CD4-positive, alpha-beta memory T cell (primary cell): ENCODE measurements at regions not wholly inside any gene's neighbourhood (a gene's known extent, or its start where the extent isn't known, plus 50 kb on each side); places are given as distances from the start of the nearest gene placed in this dataset.
A peak's percentile ranks its signal among the peaks of the same experiment; 100 is the strongest.
"Not testable (repeated sequence)": the region's sequence is repeated elsewhere in the genome, so short reads cannot be mapped to it uniquely, and the experiment has no call there.

Experiments used
- CTCF ChIA-PET: fragments of 350-600 bp; sonication (Branson Sonifier 250); formaldehyde crosslinking; loops from one replicate; lab custom pipeline; 2021; ENCODE audit warnings: inconsistent platforms; ENCODE audit not compliant: partially characterized antibody; lab: Charles Lee
- POLR2A ChIA-PET: fragments of 350-600 bp; sonication (Branson Sonifier 250); formaldehyde crosslinking; loops from one replicate; lab custom pipeline; 2021; ENCODE audit not compliant: partially characterized antibody; lab: Charles Lee
- DNase-seq, 5 donors: peaks; one replicate each; pipeline versions ENCODE4 v3.0.0 to v3.0.0-alpha.2; 2020 to 2022; ENCODE audit warnings: mixed read lengths in 1 of 5
- H3K27ac ChIP-seq: one replicate; pipeline ENCODE4 v1.7.0; 2013; ENCODE audit warnings: low read depth, low read length
- H3K27me3 ChIP-seq: 2 replicates; pipeline ENCODE4 v1.7.0; 2013; ENCODE audit warnings: mild to moderate bottlenecking, low read length, moderate library complexity; ENCODE audit not compliant: insufficient read depth
- H3K36me3 ChIP-seq: 2 replicates; pipeline ENCODE4 v1.7.0; 2013; ENCODE audit warnings: mild to moderate bottlenecking, low read length, moderate library complexity; ENCODE audit not compliant: insufficient read depth
- H3K4me1 ChIP-seq: 2 replicates; pipeline ENCODE4 v1.7.0; 2013; ENCODE audit warnings: mild to moderate bottlenecking, low read length, moderate library complexity; ENCODE audit not compliant: insufficient read depth
- H3K4me3 ChIP-seq, 2 donors: one replicate each; pipeline ENCODE4 v1.7.0; 2013; ENCODE audit warnings: low read length in 2 of 2, mild to moderate bottlenecking in 1 of 2
- H3K9me3 ChIP-seq, 2 donors: one replicate each; pipeline ENCODE4 v1.7.0; 2013; ENCODE audit warnings: low read length in 2 of 2, control low read depth in 1 of 2; ENCODE audit not compliant: control insufficient read depth in 1 of 2
- H3K27ac Mint-ChIP-seq, 7 donors: one replicate each; pipeline ENCODE4 v1.8.0; 2020 to 2021; ENCODE audit warnings: mixed read lengths in 7 of 7, mild to moderate bottlenecking in 6 of 7, inconsistent platforms in 3 of 7, moderate library complexity in 3 of 7
- H3K27me3 Mint-ChIP-seq, 2 donors: one replicate each; pipeline ENCODE4 v1.8.0; 2020 to 2021; ENCODE audit warnings: mixed read lengths in 2 of 2
- H3K36me3 Mint-ChIP-seq, 2 donors: one replicate each; pipeline ENCODE4 v1.8.0; 2020 to 2021; ENCODE audit warnings: mixed read lengths in 2 of 2, inconsistent platforms in 1 of 2, mild to moderate bottlenecking in 1 of 2
- H3K4me1 Mint-ChIP-seq, 4 donors: one replicate each; pipeline ENCODE4 v1.8.0; 2020 to 2021; ENCODE audit warnings: mixed read lengths in 4 of 4, mild to moderate bottlenecking in 1 of 4
- H3K4me3 Mint-ChIP-seq, 8 donors: one replicate each; pipeline ENCODE4 v1.8.0; 2020 to 2021; ENCODE audit warnings: mixed read lengths in 8 of 8, mild to moderate bottlenecking in 7 of 8, moderate library complexity in 6 of 8, inconsistent platforms in 3 of 8
- H3K9me3 Mint-ChIP-seq, 8 donors: one replicate each; pipeline ENCODE4 v1.8.0; 2020 to 2021; ENCODE audit warnings: mixed read lengths in 8 of 8, mild to moderate bottlenecking in 5 of 8, inconsistent platforms in 3 of 8, moderate library complexity in 1 of 8
- intact Hi-C: fragments of 100-400 bp; cut with micrococcal nuclease; formaldehyde crosslinking; loops from one replicate; pipeline ENCODE4 v1.15.1; 2023

GRCh38 chr14:106257569-106257994 is 731.2 kb downstream of the TMEM121 start:
- H3K27me3 ChIP-seq, H3K36me3 ChIP-seq, H3K27ac ChIP-seq, H3K4me3 ChIP-seq, H3K36me3 Mint-ChIP-seq, H3K4me1 ChIP-seq, H3K27ac Mint-ChIP-seq, H3K9me3 ChIP-seq, H3K9me3 Mint-ChIP-seq, H3K4me1 Mint-ChIP-seq: not testable (repeated sequence)
- ChIA-PET CTCF (interaction anchor here (0.7 to 3.4 kb wide), 29 partner anchors 9 to 713 kb away, joined by 3 to 31 read pairs (median 4); no protein-coding TSS in a partner anchor), POLR2A (interaction anchor here (1.1 kb wide), 1 partner anchor 29 kb away, joined by 3 read pairs; no protein-coding TSS in a partner anchor)
- Mint-ChIP-seq H3K4me3 (peak overlapping the region in 1 of 8 donors; percentile 36), H3K27me3 (peaks cover 12 to 46% of the 10 kb centered on the region in 2 donors)
- intact Hi-C loops, result loop anchor here (1.0 to 2.0 kb wide), 2 partner anchors 11 to 47 kb away; no protein-coding TSS in a partner anchor
- peak; percentile 43 to 63 (median 51) for DNase-seq

- Mint-ChIP-seq H3K27me3 (peaks cover 18 to 35% of the 10 kb centered on the region in 2 donors), H3K4me3 (peak overlapping the region in 1 of 8 donors; percentile 18), H3K27ac (peak overlapping the region in 3 of 7 donors; percentile 17 to 57 (median 33)), H3K36me3 (no peaks in the 10 kb centered on the region), H3K9me3 (peaks cover 0 to 3% (median 0%) of the 10 kb centered on the region in 8 donors), H3K4me1 (peaks cover 4 to 10% (median 8%) of the 10 kb centered on the region in 4 donors)
- H3K4me3 ChIP-seq, result no peak overlapping the region
- H3K27ac ChIP-seq, result no peak overlapping the region
- intact Hi-C loops, result loop anchor here (1.0 kb wide), 1 partner anchor 11 kb away; no protein-coding TSS in a partner anchor
- no peaks in the 10 kb centered on the region for H3K9me3 ChIP-seq
- ChIA-PET POLR2A (no interaction called here), CTCF (interaction anchor here (0.9 to 2.8 kb wide), 9 partner anchors 10 to 104 kb away, joined by 3 to 25 read pairs (median 4); no protein-coding TSS in a partner anchor)
- no peaks in the 10 kb centered on the region for H3K27me3 ChIP-seq
- H3K36me3 ChIP-seq, result no peaks in the 10 kb centered on the region
- H3K4me1 ChIP-seq, result peaks cover 7% of the 10 kb centered on the region
- peak; percentile 71 to 78 (median 73) for DNase-seq
Measured at GRCh38 chr14:106268013-106268727, 741.8 kb downstream of the TMEM121 start.

GRCh38 chr14:106269029-106269428 is 742.6 kb downstream of the TMEM121 start:
- ChIA-PET CTCF (interaction anchor here (0.9 to 2.7 kb wide), 5 partner anchors 9 to 80 kb away, joined by 3 to 25 read pairs (median 3); no protein-coding TSS in a partner anchor), POLR2A (no interaction called here)
- Mint-ChIP-seq H3K27ac (no peak overlapping the region), H3K4me3 (no peak overlapping the region), H3K36me3 (no peaks in the 10 kb centered on the region), H3K4me1 (peaks cover 4 to 10% (median 8%) of the 10 kb centered on the region in 4 donors), H3K9me3 (peaks cover 0 to 3% (median 0%) of the 10 kb centered on the region in 8 donors), H3K27me3 (peaks cover 16 to 28% of the 10 kb centered on the region in 2 donors)
- Histone ChIP-seq H3K27me3 (no peaks in the 10 kb centered on the region), H3K9me3 (no peaks in the 10 kb centered on the region), H3K36me3 (no peaks in the 10 kb centered on the region), H3K4me3 (no peak overlapping the region), H3K4me1 (peaks cover 7% of the 10 kb centered on the region), H3K27ac (no peak overlapping the region)
- intact Hi-C loops, result no loop called here
- no peak for DNase-seq

GRCh38 chr14:106269451-106270204 is 743.2 kb downstream of the TMEM121 start:
- no peak overlapping the region for H3K27ac ChIP-seq
- no peak overlapping the region for H3K4me3 ChIP-seq
- no peaks in the 10 kb centered on the region for H3K27me3 ChIP-seq
- H3K36me3 ChIP-seq, result no peaks in the 10 kb centered on the region
- Mint-ChIP-seq H3K4me3 (no peak overlapping the region), H3K36me3 (no peaks in the 10 kb centered on the region), H3K4me1 (peaks cover 4 to 10% (median 8%) of the 10 kb centered on the region in 4 donors), H3K9me3 (peaks cover 0 to 3% (median 0%) of the 10 kb centered on the region in 8 donors), H3K27ac (no peak overlapping the region), H3K27me3 (peaks cover 16 to 24% of the 10 kb centered on the region in 2 donors)
- CTCF ChIA-PET, result interaction anchor here (0.9 to 2.7 kb wide), 7 partner anchors 8 to 82 kb away, joined by 3 to 25 read pairs (median 3); no protein-coding TSS in a partner anchor
- intact Hi-C loops, result loop anchor here (1.0 kb wide), 1 partner anchor 9 kb away; no protein-coding TSS in a partner anchor
- no peak for DNase-seq
- POLR2A ChIA-PET, result no interaction called here
- no peaks in the 10 kb centered on the region for H3K9me3 ChIP-seq
- peaks cover 7% of the 10 kb centered on the region for H3K4me1 ChIP-seq

GRCh38 chr14:106270476-106271121 is 744.2 kb downstream of the TMEM121 start:
- CTCF ChIA-PET, result interaction anchor here (1.0 to 2.7 kb wide), 4 partner anchors 9 to 83 kb away, joined by 3 to 25 read pairs (median 3); no protein-coding TSS in a partner anchor
- intact Hi-C loops, result loop anchor here (1.0 kb wide), 1 partner anchor 10 kb away; no protein-coding TSS in a partner anchor
- H3K9me3 ChIP-seq, POLR2A ChIA-PET, H3K4me1 ChIP-seq, H3K4me3 Mint-ChIP-seq, H3K27ac Mint-ChIP-seq, H3K36me3 ChIP-seq, DNase-seq, H3K4me3 ChIP-seq, H3K27ac ChIP-seq, H3K27me3 ChIP-seq, H3K9me3 Mint-ChIP-seq, H3K36me3 Mint-ChIP-seq: not testable (repeated sequence)
- Mint-ChIP-seq H3K4me1 (peaks cover 4 to 10% (median 8%) of the 10 kb centered on the region in 4 donors), H3K27me3 (peaks cover 16 to 19% of the 10 kb centered on the region in 2 donors)

- H3K4me1 Mint-ChIP-seq, result peaks cover 4 to 22% (median 15%) of the 10 kb centered on the region in 4 donors
- peak; percentile 34 to 69 (median 48) for DNase-seq
- Histone ChIP-seq H3K9me3 (no peaks in the 10 kb centered on the region), H3K27me3 (peaks cover 11% of the 10 kb centered on the region), H3K27ac (no peak overlapping the region), H3K4me1 (peaks cover 21% of the 10 kb centered on the region), H3K36me3 (no peaks in the 10 kb centered on the region), H3K4me3 (no peak overlapping the region)
- H3K9me3 Mint-ChIP-seq, result no peaks in the 10 kb centered on the region
- POLR2A ChIA-PET, result interaction anchor here (1.1 kb wide), 1 partner anchor 16 kb away, joined by 3 read pairs; no protein-coding TSS in a partner anchor
- CTCF ChIA-PET, result interaction anchor here (1.1 to 4.1 kb wide), 8 partner anchors 12 to 98 kb away, joined by 4 to 29 read pairs (median 6); no protein-coding TSS in a partner anchor
- H3K27ac Mint-ChIP-seq, result peak overlapping the region in 4 of 7 donors; percentile 5 to 69 (median 64)
- peak overlapping the region in 2 of 8 donors; percentile 8 to 10 for H3K4me3 Mint-ChIP-seq
- H3K27me3 Mint-ChIP-seq, result peaks cover 27% of the 10 kb centered on the region in 2 donors
- no peaks in the 10 kb centered on the region for H3K36me3 Mint-ChIP-seq
- intact Hi-C loops, result no loop called here
Measured at GRCh38 chr14:106276326-106277267, 750.2 kb downstream of the TMEM121 start.
